HepG2 (cell line): ENCODE measurements at regions not wholly inside any gene's neighbourhood (a gene's known extent, or its start where the extent isn't known, plus 50 kb on each side); places are given as distances from the start of the nearest gene placed in this dataset.

ENCODE experiments used
- AGO1 ChIP-seq: fragments of 200-400 bp; formaldehyde crosslinking; IDR thresholded peaks from 2 replicates; pipeline ENCODE4 v1.6.1; 2017; ENCODE audit warnings: mild to moderate bottlenecking, low read depth, low read length, moderate library complexity; ENCODE audit not compliant: poor library complexity, severe bottlenecking
- ARNT ChIP-seq: fragments of 450-650 bp; IDR thresholded peaks from 2 replicates; pipeline ENCODE4 v1.6.1; 2017
- ATRX ChIP-seq: sonication (generic); formaldehyde crosslinking; IDR thresholded peaks from 2 replicates; pipeline ENCODE4 v1.4.0; 2020; ENCODE audit warnings: missing genetic modification reagents, borderline replicate concordance
- BCLAF1 ChIP-seq: fragments of 450-650 bp; IDR thresholded peaks from 2 replicates; pipeline ENCODE4 v1.6.1; 2017; ENCODE audit warnings: mild to moderate bottlenecking
- ELF4 ChIP-seq: sonication (generic); formaldehyde crosslinking; IDR thresholded peaks from 2 replicates; pipeline ENCODE4 v1.5.0; 2020; ENCODE audit warnings: missing genetic modification reagents, mild to moderate bottlenecking, moderate library complexity, borderline replicate concordance
- HIVEP1 ChIP-seq: sonication (generic); formaldehyde crosslinking; IDR thresholded peaks from 2 replicates; pipeline ENCODE4 v1.4.0; 2020; ENCODE audit warnings: mild to moderate bottlenecking, missing genetic modification reagents
- KDM5A ChIP-seq: fragments of 200-600 bp; sonication (generic); IDR thresholded peaks from 2 replicates; pipeline ENCODE4 v1.7.0; 2018; ENCODE audit warnings: antibody characterized with exemption, mild to moderate bottlenecking, low read length, borderline replicate concordance
- MEIS2 ChIP-seq: sonication (generic); formaldehyde crosslinking; IDR thresholded peaks from 2 replicates; pipeline ENCODE4 v1.9.0; 2021; ENCODE audit warnings: mild to moderate bottlenecking, missing genetic modification reagents
- MXI1 ChIP-seq: IDR thresholded peaks from 3 replicates; pipeline ENCODE4 v1.6.1; 2012; ENCODE audit warnings: low read depth, low read length, inconsistent platforms, borderline replicate concordance
- ZBTB39 ChIP-seq: sonication (generic); formaldehyde crosslinking; IDR thresholded peaks from 2 replicates; pipeline ENCODE4 v1.5.0; 2020; ENCODE audit warnings: missing genetic modification reagents
- ZKSCAN1 ChIP-seq: fragments of 150-350 bp; IDR thresholded peaks from 2 replicates; pipeline ENCODE4 v1.6.1; 2014; ENCODE audit warnings: low read length
- ZNF143 ChIP-seq: sonication (generic); formaldehyde crosslinking; IDR thresholded peaks from 2 replicates; pipeline ENCODE4 v1.4.0; 2020; ENCODE audit warnings: missing genetic modification reagents
- ZNF329 ChIP-seq: sonication (generic); formaldehyde crosslinking; IDR thresholded peaks from 2 replicates; pipeline ENCODE4 v1.9.0; 2021; ENCODE audit warnings: low read depth, mild to moderate bottlenecking, missing genetic modification reagents
- ZNF331 ChIP-seq: sonication (generic); formaldehyde crosslinking; IDR thresholded peaks from 2 replicates; pipeline ENCODE4 v1.4.0; 2020; ENCODE audit warnings: missing genetic modification reagents
- ZNF431 ChIP-seq: sonication (generic); formaldehyde crosslinking; IDR thresholded peaks from 2 replicates; pipeline ENCODE4 v1.9.0; 2022; ENCODE audit warnings: missing genetic modification reagents, low read depth, mild to moderate bottlenecking, borderline replicate concordance
- ZSCAN30 ChIP-seq: sonication (generic); formaldehyde crosslinking; IDR thresholded peaks from 2 replicates; pipeline ENCODE4 v1.5.0; 2020; ENCODE audit warnings: mild to moderate bottlenecking, missing genetic modification reagents
- TF ChIP-seq, protein P1 (sequence below): sonication (generic); formaldehyde crosslinking; conservative IDR thresholded peaks from 2 replicates; pipeline ENCODE4 v1.8.1; 2023; ENCODE audit warnings: missing genetic modification reagents
- TF ChIP-seq, protein P2 (sequence below): IDR thresholded peaks from 2 replicates; pipeline ENCODE4 v1.6.1; 2012; ENCODE audit warnings: inconsistent platforms
- TF ChIP-seq, protein P3 (sequence below): sonication (generic); formaldehyde crosslinking; IDR thresholded peaks from 2 replicates; pipeline ENCODE4 v1.4.0; 2020; ENCODE audit warnings: missing genetic modification reagents
- TF ChIP-seq, protein P4 (sequence below): IDR thresholded peaks from 2 replicates; pipeline ENCODE4 v1.6.1; 2012; ENCODE audit warnings: low read depth, low read length, improper control_type of control experiment

- TF ChIP-seq MXI1 (0 out of 3 replicates have a peak, but pooled peaks have one; percentile 20), ATRX (no peak), AGO1 (no peak), ZNF431 (no peak), ZBTB39 (CRISPR knock-in tag) (no peak), MEIS2 (CRISPR knock-in tag) (no peak), ZSCAN30 (CRISPR knock-in tag) (no peak), ZNF331 (CRISPR knock-in tag) (0 out of 2 replicates have a peak, but pooled peaks have one; percentile 27), ZNF329 (CRISPR knock-in tag) (no peak), ZNF143 (CRISPR knock-in tag) (no peak), ARNT (no peak), KDM5A (no peak), BCLAF1 (no peak), HIVEP1 (CRISPR knock-in tag) (no peak), ELF4 (no peak; the same call in 1 of the 2 replicates), ZKSCAN1 (no peak)
- TF ChIP-seq, protein P1, sequence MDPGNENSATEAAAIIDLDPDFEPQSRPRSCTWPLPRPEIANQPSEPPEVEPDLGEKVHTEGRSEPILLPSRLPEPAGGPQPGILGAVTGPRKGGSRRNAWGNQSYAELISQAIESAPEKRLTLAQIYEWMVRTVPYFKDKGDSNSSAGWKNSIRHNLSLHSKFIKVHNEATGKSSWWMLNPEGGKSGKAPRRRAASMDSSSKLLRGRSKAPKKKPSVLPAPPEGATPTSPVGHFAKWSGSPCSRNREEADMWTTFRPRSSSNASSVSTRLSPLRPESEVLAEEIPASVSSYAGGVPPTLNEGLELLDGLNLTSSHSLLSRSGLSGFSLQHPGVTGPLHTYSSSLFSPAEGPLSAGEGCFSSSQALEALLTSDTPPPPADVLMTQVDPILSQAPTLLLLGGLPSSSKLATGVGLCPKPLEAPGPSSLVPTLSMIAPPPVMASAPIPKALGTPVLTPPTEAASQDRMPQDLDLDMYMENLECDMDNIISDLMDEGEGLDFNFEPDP (CRISPR knock-in tag): no peak
- TF ChIP-seq, protein P2, sequence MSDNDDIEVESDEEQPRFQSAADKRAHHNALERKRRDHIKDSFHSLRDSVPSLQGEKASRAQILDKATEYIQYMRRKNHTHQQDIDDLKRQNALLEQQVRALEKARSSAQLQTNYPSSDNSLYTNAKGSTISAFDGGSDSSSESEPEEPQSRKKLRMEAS: no peak
- TF ChIP-seq, protein P3, sequence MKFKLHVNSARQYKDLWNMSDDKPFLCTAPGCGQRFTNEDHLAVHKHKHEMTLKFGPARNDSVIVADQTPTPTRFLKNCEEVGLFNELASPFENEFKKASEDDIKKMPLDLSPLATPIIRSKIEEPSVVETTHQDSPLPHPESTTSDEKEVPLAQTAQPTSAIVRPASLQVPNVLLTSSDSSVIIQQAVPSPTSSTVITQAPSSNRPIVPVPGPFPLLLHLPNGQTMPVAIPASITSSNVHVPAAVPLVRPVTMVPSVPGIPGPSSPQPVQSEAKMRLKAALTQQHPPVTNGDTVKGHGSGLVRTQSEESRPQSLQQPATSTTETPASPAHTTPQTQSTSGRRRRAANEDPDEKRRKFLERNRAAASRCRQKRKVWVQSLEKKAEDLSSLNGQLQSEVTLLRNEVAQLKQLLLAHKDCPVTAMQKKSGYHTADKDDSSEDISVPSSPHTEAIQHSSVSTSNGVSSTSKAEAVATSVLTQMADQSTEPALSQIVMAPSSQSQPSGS (CRISPR knock-in tag): no peak
- TF ChIP-seq, protein P4, sequence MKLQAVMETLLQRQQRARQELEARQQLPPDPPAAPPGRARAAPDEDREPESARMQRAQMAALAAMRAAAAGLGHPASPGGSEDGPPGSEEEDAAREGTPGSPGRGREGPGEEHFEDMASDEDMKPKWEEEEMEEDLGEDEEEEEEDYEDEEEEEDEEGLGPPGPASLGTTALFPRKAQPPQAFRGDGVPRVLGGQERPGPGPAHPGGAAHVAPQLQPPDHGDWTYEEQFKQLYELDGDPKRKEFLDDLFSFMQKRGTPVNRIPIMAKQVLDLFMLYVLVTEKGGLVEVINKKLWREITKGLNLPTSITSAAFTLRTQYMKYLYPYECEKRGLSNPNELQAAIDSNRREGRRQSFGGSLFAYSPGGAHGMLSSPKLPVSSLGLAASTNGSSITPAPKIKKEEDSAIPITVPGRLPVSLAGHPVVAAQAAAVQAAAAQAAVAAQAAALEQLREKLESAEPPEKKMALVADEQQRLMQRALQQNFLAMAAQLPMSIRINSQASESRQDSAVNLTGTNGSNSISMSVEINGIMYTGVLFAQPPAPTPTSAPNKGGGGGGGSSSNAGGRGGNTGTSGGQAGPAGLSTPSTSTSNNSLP: no peak
Measured at GRCh38 chr16:86664522-86665318, 86.4 kb downstream of the FOXL1 start (continued).
